ENCODE measurements at regions not wholly inside any gene's neighbourhood (a gene's known extent, or its start where the extent isn't known, plus 50 kb on each side); places are given as distances from the start of the nearest gene placed in this dataset.

DNA sequence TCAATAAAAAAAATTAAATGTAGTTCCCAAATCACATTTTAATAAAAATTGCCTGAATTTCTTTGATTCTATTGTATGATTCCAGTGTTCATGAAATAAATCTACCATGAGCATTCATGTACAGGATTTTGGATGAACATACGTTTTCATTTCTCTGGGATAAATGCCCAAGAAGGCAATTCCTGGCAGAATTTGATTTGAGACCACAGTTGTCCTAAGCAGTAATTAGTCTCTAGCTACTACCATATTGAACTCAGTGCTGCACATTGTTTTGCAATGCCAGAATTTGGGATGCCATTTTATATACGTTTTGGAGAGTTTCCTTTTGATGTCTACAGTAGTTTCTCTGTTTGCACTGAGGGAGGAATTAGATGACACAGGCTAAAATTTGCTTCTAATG is 265.3 kb upstream of the HS3ST5 start:
- H3K79me2 ChIP-seq (ENCODE audit: control insufficient read depth, insufficient read depth, low read length), result no peaks in the 10 kb centered on the region
- H3K27ac ChIP-seq (ENCODE audit: insufficient read depth, low read depth, low read length), result no peak overlapping the region
- ChIA-PET CTCF (no interaction called here), POLR2A (no interaction called here)
- no peaks in the 10 kb centered on the region for H3K9me1 ChIP-seq (replicated peaks; ENCODE audit: control insufficient read depth, extremely low read depth, insufficient read depth, low read length)
- H3K9ac ChIP-seq (replicated peaks; ENCODE audit: extremely low read depth, insufficient read depth, low read length), result no peak overlapping the region
- DNase-seq (ENCODE audit: low read depth, low spot score), result no peak
- H3K36me3 ChIP-seq (ENCODE audit: control insufficient read depth in 2 of 2, extremely low read depth in 1 of 2, insufficient read depth in 2 of 2, low read length in 2 of 2), result no peaks in the 10 kb centered on the region
- peaks cover 3% of the 10 kb centered on the region for H3K9me3 ChIP-seq (replicated peaks; ENCODE audit: control insufficient read depth, insufficient read depth, low read length)
- no TSS peak for BruUV-seq (replicated peaks)
- intact Hi-C loops (cut with micrococcal nuclease) (no loop called here), dilution Hi-C loops (cut with MboI; ENCODE audit: extremely low pct_ligation_motif_present, low sequenced_read_pairs) (no loop called here)
- TF ChIP-seq POLR2AphosphoS5 (IDR thresholded peaks at IDR 0.05; ENCODE audit: insufficient read depth, low read depth, low read length), result no peak
- no peak for TF ChIP-seq POLR2A (IDR thresholded peaks at IDR 0.05; ENCODE audit: low read depth, low read length)
- no peak for TF ChIP-seq GATA2 (IDR thresholded peaks at IDR 0.05; ENCODE audit: insufficient read depth, insufficient read length, low read depth, low read length)
- TF ChIP-seq MYC (IDR thresholded peaks at IDR 0.05; ENCODE audit: low read depth, low read length), result no peak
- TF ChIP-seq, protein P1, sequence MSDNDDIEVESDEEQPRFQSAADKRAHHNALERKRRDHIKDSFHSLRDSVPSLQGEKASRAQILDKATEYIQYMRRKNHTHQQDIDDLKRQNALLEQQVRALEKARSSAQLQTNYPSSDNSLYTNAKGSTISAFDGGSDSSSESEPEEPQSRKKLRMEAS (IDR thresholded peaks at IDR 0.05; ENCODE audit: insufficient read depth, insufficient read length), result no peak
- TF ChIP-seq FOS (IDR thresholded peaks at IDR 0.05; ENCODE audit: borderline replicate concordance, insufficient read depth, low read length), result no peak
- no peak for TF ChIP-seq JUN (IDR thresholded peaks at IDR 0.05; ENCODE audit: borderline replicate concordance, insufficient read depth, insufficient read length, low read depth)
- TF ChIP-seq, protein P2, sequence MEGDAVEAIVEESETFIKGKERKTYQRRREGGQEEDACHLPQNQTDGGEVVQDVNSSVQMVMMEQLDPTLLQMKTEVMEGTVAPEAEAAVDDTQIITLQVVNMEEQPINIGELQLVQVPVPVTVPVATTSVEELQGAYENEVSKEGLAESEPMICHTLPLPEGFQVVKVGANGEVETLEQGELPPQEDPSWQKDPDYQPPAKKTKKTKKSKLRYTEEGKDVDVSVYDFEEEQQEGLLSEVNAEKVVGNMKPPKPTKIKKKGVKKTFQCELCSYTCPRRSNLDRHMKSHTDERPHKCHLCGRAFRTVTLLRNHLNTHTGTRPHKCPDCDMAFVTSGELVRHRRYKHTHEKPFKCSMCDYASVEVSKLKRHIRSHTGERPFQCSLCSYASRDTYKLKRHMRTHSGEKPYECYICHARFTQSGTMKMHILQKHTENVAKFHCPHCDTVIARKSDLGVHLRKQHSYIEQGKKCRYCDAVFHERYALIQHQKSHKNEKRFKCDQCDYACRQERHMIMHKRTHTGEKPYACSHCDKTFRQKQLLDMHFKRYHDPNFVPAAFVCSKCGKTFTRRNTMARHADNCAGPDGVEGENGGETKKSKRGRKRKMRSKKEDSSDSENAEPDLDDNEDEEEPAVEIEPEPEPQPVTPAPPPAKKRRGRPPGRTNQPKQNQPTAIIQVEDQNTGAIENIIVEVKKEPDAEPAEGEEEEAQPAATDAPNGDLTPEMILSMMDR (IDR thresholded peaks at IDR 0.05; ENCODE audit: extremely low read depth in 1 of 2, insufficient read depth in 1 of 2, low read depth in 1 of 2, low read length in 2 of 2), result no peak
- TF ChIP-seq EZH2 (IDR thresholded peaks at IDR 0.05; ENCODE audit: borderline replicate concordance, low read depth, low read length, severe bottlenecking), result no peak
- no peak overlapping the region for H2AFZ ChIP-seq (ENCODE audit: low read depth, low read length)
- no peaks in the 10 kb centered on the region for H3K4me1 ChIP-seq (ENCODE audit: control insufficient read depth, extremely low read depth, insufficient read depth, low read length)
- H3K4me2 ChIP-seq (ENCODE audit: insufficient read depth, low read length), result no peak overlapping the region
- no peaks in the 10 kb centered on the region for H3K27me3 ChIP-seq (ENCODE audit: control insufficient read depth in 2 of 2, insufficient read depth in 2 of 2, low read length in 2 of 2)
- no peaks in the 10 kb centered on the region for H4K20me1 ChIP-seq (replicated peaks; ENCODE audit: control insufficient read depth, extremely low read depth, insufficient read depth, low read length)
- H3K4me3 ChIP-seq (replicated peaks in 1 of 3; ENCODE audit: insufficient read depth in 1 of 3, low read depth in 1 of 3, low read length in 3 of 3), result no peak overlapping the region
- no peak for FAIRE-seq
